Right lobe of liver (tissue), 4 donors: ENCODE measurements at regions not wholly inside any gene's neighbourhood (a gene's known extent, or its start where the extent isn't known, plus 50 kb on each side); places are given as distances from the start of the nearest gene placed in this dataset.

Source experiments
- CTCF ChIP-seq, 4 donors: fragments of 200-600 bp in 3 of 4; fragments of 450-650 bp in 1 of 4; IDR thresholded peaks; one replicate each; pipeline versions ENCODE4 v1.5.1 to v1.8.0; 2016 to 2022; ENCODE audit warnings: antibody characterized with exemption in 4 of 4, mild to moderate bottlenecking in 2 of 4
- POLR2A ChIP-seq: fragments of 450-650 bp; IDR thresholded peaks from one replicate; pipeline ENCODE4 v1.6.1; 2017; ENCODE audit warnings: antibody characterized with exemption, mild to moderate bottlenecking
- donor health status: DM: no; HTN: no; CAD: no.
- donor health status: DM: no; HTN: no; CAD: no.
- donor health status: DM: no; HTN: yes; CAD: no.

- TF ChIP-seq CTCF (IDR thresholded peaks at IDR 0.05): no peak
- no peak for TF ChIP-seq POLR2A
Measured at GRCh38 chr1:50278410-50278809, 144.8 kb downstream of the DMRTA2 start.
